ENCODE measurements at regions not wholly inside any gene's neighbourhood (a gene's known extent, or its start where the extent isn't known, plus 50 kb on each side); places are given as distances from the start of the nearest gene placed in this dataset.

GRCh38 chr11:45551191-45551713 lies 114.2 kb downstream of the CHST1 start:
- Mint-ChIP-seq H3K4me3 (no peak overlapping the region), H3K4me1 (peaks cover 3 to 6% of the 10 kb centered on the region in 2 experiments), H3K27me3 (ENCODE audit: low read depth) (peaks cover 8% of the 10 kb centered on the region), H3K36me3 (ENCODE audit: insufficient read depth in 1 of 3, low read depth in 3 of 3) (no peaks in the 10 kb centered on the region), H3K27ac (no peak overlapping the region; a peak in 1 of 7 replicates), H3K9me3 (no peaks in the 10 kb centered on the region)
- no peak overlapping the region for H2BK120ac ChIP-seq (ENCODE audit: low read depth, low read length, poor library complexity, severe bottlenecking)
- H3K4me2 ChIP-seq (ENCODE audit: insufficient read depth, insufficient read length, low read length): no peak overlapping the region
- no peak overlapping the region for H2BK12ac ChIP-seq (ENCODE audit: insufficient read length, low read depth, low read length)
- H3K56ac ChIP-seq (ENCODE audit: insufficient read length, low read depth, low read length): no peak overlapping the region
- no peaks in the 10 kb centered on the region for H3K27me3 ChIP-seq (ENCODE audit: insufficient read depth, low read length)
- H3K79me1 ChIP-seq (ENCODE audit: insufficient read depth, low read depth, low read length, poor library complexity, severe bottlenecking): no peaks in the 10 kb centered on the region
- no peak overlapping the region for H3K14ac ChIP-seq (ENCODE audit: insufficient read depth, low read length)
- TF ChIP-seq CTCF (conservative IDR thresholded peaks at IDR 0.05): no peak
- H3K18ac ChIP-seq (ENCODE audit: insufficient read length, low read depth, low read length): no peak overlapping the region
- no peak overlapping the region for H3K4ac ChIP-seq (ENCODE audit: low read depth, low read length)
- H2BK5ac ChIP-seq (ENCODE audit: insufficient read length, low read length): no peak overlapping the region
- no peak overlapping the region for H3K27ac ChIP-seq (ENCODE audit: insufficient read length, low read depth, low read length)
- H2AK5ac ChIP-seq (ENCODE audit: insufficient read length, low read length): no peak overlapping the region
- H3K23me2 ChIP-seq (ENCODE audit: insufficient read length, low read depth, low read length, poor library complexity, severe bottlenecking): no peaks in the 10 kb centered on the region
- H3K9ac ChIP-seq (ENCODE audit: extremely low read depth, insufficient read length, low read length): no peak overlapping the region
- H4K91ac ChIP-seq (ENCODE audit: insufficient read length, low read depth, low read length): no peak overlapping the region
- no peak overlapping the region for H3T11ph ChIP-seq (ENCODE audit: low read length)
- no peaks in the 10 kb centered on the region for H4K20me1 ChIP-seq (ENCODE audit: control insufficient read depth, insufficient read depth, insufficient read length)
- no peaks in the 10 kb centered on the region for H3K4me1 ChIP-seq (ENCODE audit: insufficient read depth, low read length)
- H2AFZ ChIP-seq (ENCODE audit: low read length): no peak overlapping the region
- no peak overlapping the region for H3K23ac ChIP-seq (ENCODE audit: insufficient read length, low read depth, low read length)
- no peak overlapping the region for H2BK15ac ChIP-seq (ENCODE audit: low read depth, low read length)
- no CpG with 5 or more reads among the region's 10 CpGs for WGBS (ENCODE audit: extremely low coverage, insufficient read length, low lambda C conversion rate)
- H3K9me3 ChIP-seq (ENCODE audit: control insufficient read depth, low read depth, low read length): no peaks in the 10 kb centered on the region
- H4K5ac ChIP-seq (ENCODE audit: insufficient read length, low read depth, low read length): no peak overlapping the region
- H3K79me2 ChIP-seq (ENCODE audit: insufficient read depth, low read length): no peaks in the 10 kb centered on the region
- no peak overlapping the region for H2BK20ac ChIP-seq (ENCODE audit: low read depth, low read length, poor library complexity, severe bottlenecking)
- DNase-seq: no peak
- H4K8ac ChIP-seq (replicated peaks; ENCODE audit: insufficient read length, low read depth, low read length): no peak overlapping the region

All from H9 (cell line).